ENCODE measurements at regions not wholly inside any gene's neighbourhood (a gene's known extent, or its start where the extent isn't known, plus 50 kb on each side); places are given as distances from the start of the nearest gene placed in this dataset.

DNA sequence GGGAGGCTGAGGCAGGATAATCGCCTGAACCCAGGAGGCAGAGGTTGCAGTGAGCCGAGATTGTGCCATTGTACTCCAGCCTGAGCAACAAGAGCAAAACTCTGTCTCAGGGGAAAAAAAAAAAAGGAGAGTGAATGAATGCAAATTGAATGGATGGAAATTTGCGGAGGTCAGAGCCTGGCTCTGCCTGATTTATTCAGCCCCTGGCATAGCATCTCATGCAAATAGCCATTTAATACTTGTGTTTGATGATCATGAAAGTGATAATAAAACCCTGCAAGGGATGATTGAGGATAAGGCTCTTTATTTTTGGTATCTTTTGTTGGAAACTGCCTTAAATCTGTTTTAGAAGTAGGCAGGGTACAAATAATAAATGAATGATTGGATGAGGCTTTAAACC is 133.0 kb upstream of the SEMA6D start:
- BruUV-seq (replicated peaks): no TSS peak
- Histone ChIP-seq H4K20me1 (ENCODE audit: insufficient read depth, low read length) (no peaks in the 10 kb centered on the region), H3K4me1 (ENCODE audit: insufficient read depth, low read length, poor library complexity, severe bottlenecking) (no peaks in the 10 kb centered on the region), H3K4me3 (ENCODE audit: low read depth, low read length, poor library complexity, severe bottlenecking) (no peak overlapping the region), H3K4me2 (ENCODE audit: low read length) (no peak overlapping the region), H3K27ac (ENCODE audit: low read depth, low read length, poor library complexity, severe bottlenecking) (no peak overlapping the region), H3K9me2 (ENCODE audit: insufficient read depth, low read length) (no peaks in the 10 kb centered on the region), H2AFZ (ENCODE audit: low read length) (no peak overlapping the region), H3K9me3 (ENCODE audit: low read length) (no peaks in the 10 kb centered on the region), H3K79me2 (ENCODE audit: insufficient read depth, low read depth, low read length) (no peaks in the 10 kb centered on the region), H3K36me3 (ENCODE audit: insufficient read depth, low read length) (no peaks in the 10 kb centered on the region)
- POLR2A ChIA-PET: no interaction called here
- TF ChIP-seq CTCF (conservative IDR thresholded peaks at IDR 0.05; ENCODE audit: low read length) (no peak), EZH2phosphoT487 (IDR thresholded peaks at IDR 0.05; ENCODE audit: borderline replicate concordance, low read depth, low read length) (no peak)
- intact Hi-C loops (cut with micrococcal nuclease; ENCODE audit: unreplicated experiment): no loop called here
- DNase-seq (ENCODE audit: low spot score): no peak
- CTCF ChIA-PET (ENCODE audit: unreplicated experiment): no interaction called here

- Histone ChIP-seq H3K9me3 (ENCODE audit: low read length) (no peaks in the 10 kb centered on the region), H3K36me3 (ENCODE audit: insufficient read depth, low read length) (no peaks in the 10 kb centered on the region), H3K9me2 (ENCODE audit: insufficient read depth, low read length) (no peaks in the 10 kb centered on the region), H3K27ac (ENCODE audit: low read depth, low read length, poor library complexity, severe bottlenecking) (no peak overlapping the region), H3K4me1 (ENCODE audit: insufficient read depth, low read length, poor library complexity, severe bottlenecking) (no peaks in the 10 kb centered on the region), H3K79me2 (ENCODE audit: insufficient read depth, low read depth, low read length) (no peaks in the 10 kb centered on the region), H2AFZ (ENCODE audit: low read length) (no peak overlapping the region), H3K4me3 (ENCODE audit: low read depth, low read length, poor library complexity, severe bottlenecking) (no peak overlapping the region), H4K20me1 (ENCODE audit: insufficient read depth, low read length) (no peaks in the 10 kb centered on the region), H3K4me2 (ENCODE audit: low read length) (no peak overlapping the region)
- CTCF ChIA-PET (ENCODE audit: unreplicated experiment): no interaction called here
- TF ChIP-seq EZH2phosphoT487 (IDR thresholded peaks at IDR 0.05; ENCODE audit: borderline replicate concordance, low read depth, low read length) (no peak), CTCF (conservative IDR thresholded peaks at IDR 0.05; ENCODE audit: low read length) (no peak)
- BruUV-seq (replicated peaks): no TSS peak
- no peak for DNase-seq (ENCODE audit: low spot score)
- intact Hi-C loops (cut with micrococcal nuclease; ENCODE audit: unreplicated experiment): no loop called here
- POLR2A ChIA-PET: interaction anchor here (0.5 to 0.7 kb wide), 2 partner anchors 133 to 555 kb away, joined by 3 to 4 read pairs; no protein-coding TSS in a partner anchor
Observed at GRCh38 chr15:47586653-47587224, 130.6 kb upstream of the SEMA6D start.

GRCh38 chr15:47587940-47588802 is 129.1 kb upstream of the SEMA6D start:
- DNase-seq (ENCODE audit: low spot score): no peak
- BruUV-seq (replicated peaks): no TSS peak
- no peak overlapping the region for H3K27ac ChIP-seq (ENCODE audit: low read depth, low read length, poor library complexity, severe bottlenecking)
- intact Hi-C loops (cut with micrococcal nuclease; ENCODE audit: unreplicated experiment): no loop called here
- H3K4me2 ChIP-seq (ENCODE audit: low read length): no peak overlapping the region
- H3K9me3 ChIP-seq (ENCODE audit: low read length): no peaks in the 10 kb centered on the region
- H3K4me1 ChIP-seq (ENCODE audit: insufficient read depth, low read length, poor library complexity, severe bottlenecking): no peaks in the 10 kb centered on the region
- no peaks in the 10 kb centered on the region for H3K36me3 ChIP-seq (ENCODE audit: insufficient read depth, low read length)
- no peak overlapping the region for H3K4me3 ChIP-seq (ENCODE audit: low read depth, low read length, poor library complexity, severe bottlenecking)
- H3K9me2 ChIP-seq (ENCODE audit: insufficient read depth, low read length): no peaks in the 10 kb centered on the region
- TF ChIP-seq EZH2phosphoT487 (IDR thresholded peaks at IDR 0.05; ENCODE audit: borderline replicate concordance, low read depth, low read length) (no peak), CTCF (conservative IDR thresholded peaks at IDR 0.05; ENCODE audit: low read length) (no peak)
- no peaks in the 10 kb centered on the region for H3K79me2 ChIP-seq (ENCODE audit: insufficient read depth, low read depth, low read length)
- POLR2A ChIA-PET: no interaction called here
- CTCF ChIA-PET (ENCODE audit: unreplicated experiment): no interaction called here
- no peaks in the 10 kb centered on the region for H4K20me1 ChIP-seq (ENCODE audit: insufficient read depth, low read length)
- H2AFZ ChIP-seq (ENCODE audit: low read length): no peak overlapping the region

Data from OCI-LY7 (cell line).